ENCODE measurements at regions not wholly inside any gene's neighbourhood (a gene's known extent, or its start where the extent isn't known, plus 50 kb on each side); places are given as distances from the start of the nearest gene placed in this dataset.

DNA sequence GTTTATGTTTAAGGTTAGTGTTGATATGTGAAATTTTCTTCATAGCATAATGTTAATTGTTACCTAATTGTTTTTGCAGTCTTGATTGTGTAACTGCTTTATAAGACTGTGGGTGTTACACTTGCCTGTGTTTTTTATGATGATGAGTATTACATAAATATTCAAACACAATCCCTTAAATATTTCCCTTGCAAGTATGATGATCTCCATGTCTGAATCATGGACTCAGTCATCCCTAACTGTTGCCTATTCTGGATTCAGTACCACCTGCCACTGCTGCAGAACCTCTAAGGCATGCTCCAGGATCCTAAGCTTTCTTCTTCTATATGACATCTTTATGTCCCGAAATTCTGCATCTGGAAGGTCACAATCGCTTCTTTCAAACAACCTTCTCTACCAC lies 246.3 kb upstream of the CLEC14A start:
- no peak for DNase-seq

DNA sequence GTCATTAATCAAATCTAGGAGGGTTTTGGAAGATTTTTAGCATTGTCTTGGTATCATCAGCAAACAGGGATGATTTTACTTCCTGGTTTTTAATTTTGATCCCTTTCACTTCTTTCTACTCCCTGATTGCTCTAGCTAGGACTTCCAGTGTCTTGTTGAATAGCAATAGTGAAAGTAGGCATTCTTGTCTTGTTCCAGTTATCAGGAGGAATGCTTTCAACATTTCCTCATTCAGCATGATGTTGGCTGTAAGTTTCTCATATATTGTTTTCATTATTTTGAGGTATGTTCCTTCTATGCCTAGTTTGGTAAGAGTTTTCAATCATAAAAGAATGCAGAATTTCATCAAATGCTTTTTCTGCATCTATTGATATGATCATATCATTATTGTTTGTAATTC lies 244.2 kb upstream of the CLEC14A start:
- no peak for DNase-seq

DNA sequence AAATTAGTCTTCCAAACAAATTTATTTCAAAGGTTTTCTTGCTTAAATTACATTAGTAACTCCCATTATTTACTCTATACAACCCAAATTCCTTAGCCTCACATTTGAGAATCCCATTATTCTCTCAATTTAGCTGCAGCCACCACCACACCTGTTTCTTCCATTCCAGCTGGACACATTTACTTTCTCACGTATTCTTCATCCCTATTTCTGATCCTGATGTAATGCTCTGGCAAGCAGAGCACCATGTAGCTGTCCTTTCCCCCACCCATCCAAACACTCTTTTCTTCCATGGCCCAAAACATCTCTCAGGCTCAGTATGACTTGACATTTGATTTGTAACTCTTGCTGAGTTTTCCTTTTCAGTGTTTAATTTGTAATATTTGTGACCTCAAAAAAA lies 240.2 kb upstream of the CLEC14A start:
- DNase-seq, result no peak

DNA sequence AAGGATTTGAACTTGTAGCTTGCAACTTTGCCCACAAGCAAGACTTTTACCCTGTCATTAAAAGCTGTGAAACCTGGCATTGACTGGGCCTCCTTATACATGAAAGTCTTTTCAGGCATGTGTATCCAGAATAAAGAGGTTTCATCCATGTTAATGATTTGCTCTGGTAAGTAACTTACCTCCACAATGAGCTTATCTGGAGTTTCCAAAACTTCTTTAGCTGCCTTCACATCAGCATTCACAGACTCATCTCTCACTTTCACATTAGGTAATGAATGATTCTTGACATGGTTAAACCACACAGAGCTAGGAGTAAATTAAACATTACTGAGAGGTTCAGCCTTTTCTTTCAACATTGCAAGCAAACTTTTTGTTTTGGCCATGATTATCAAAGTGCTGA lies 234.4 kb upstream of the CLEC14A start:
- no peak for DNase-seq

DNA sequence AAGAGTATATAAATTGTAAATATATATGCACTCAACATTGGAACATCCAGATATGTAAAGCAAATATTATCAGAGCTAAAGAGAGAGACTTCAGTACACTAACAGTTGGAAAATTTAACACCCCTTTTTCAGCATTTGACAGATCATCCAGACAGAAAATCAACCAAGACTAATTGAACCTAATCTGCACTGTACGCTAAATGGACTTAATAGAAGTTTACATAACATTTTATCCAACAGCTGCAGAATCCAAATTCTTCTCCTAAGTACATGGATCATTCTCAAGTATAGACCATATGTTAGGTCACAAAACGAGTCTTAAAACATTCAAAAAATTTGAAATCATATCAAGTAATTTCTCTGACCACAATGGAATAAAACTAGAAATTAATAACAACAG lies 229.1 kb upstream of the CLEC14A start:
- DNase-seq, result no peak

DNA sequence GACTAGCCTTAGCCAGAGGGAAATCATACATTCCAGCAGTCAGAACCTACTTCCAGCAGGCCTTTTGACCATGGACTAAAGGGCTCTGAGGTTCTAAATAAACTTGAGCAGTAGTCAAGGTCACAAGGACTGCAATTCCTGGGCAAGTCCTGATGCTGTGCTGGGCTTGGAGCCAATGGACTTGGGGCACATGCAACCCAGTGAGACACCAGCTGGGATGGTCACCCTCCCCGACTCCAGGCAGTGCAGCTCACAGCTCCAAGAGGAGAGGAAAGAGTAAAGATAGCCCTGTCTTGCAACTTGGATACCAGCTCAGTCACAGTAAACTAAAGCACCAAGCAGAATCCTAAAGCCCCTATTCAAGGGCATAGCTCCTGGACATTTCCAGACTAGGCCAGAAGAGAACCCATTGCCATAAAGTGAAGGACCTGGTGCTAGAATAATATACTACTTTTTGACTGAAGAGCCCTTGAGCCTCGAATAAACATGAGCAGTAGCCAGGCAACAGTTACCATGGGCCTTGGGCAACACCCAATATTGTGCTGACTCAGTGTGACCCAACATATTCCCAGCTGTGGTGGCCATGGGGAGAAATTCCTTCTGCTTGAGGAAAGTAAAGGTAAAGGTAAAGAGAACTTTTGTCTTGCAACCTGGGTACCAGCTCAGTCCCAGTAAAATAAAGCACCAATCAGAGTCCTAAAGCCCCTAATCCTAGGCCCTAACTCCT lies 226.2 kb upstream of the CLEC14A start:
- DNase-seq, result no peak

DNA sequence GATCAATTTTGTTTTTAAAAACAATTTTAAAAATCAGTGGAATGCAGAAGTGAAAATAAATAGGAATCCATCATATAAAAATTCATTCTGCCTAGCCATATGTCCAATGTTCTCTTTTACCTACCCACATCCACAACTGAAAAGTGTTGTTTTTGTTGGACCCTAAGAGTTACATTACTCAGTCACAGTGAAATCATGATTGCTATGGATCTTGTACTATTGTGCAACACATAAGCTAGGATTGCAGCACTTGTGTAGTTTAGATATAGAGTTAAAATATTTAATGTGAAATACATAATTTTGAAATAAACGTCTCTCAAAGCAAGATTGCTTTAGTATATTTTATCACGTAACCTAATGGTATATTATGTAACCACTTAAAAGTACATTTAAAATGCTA lies 213.3 kb upstream of the CLEC14A start:
- DNase-seq, result no peak

DNA sequence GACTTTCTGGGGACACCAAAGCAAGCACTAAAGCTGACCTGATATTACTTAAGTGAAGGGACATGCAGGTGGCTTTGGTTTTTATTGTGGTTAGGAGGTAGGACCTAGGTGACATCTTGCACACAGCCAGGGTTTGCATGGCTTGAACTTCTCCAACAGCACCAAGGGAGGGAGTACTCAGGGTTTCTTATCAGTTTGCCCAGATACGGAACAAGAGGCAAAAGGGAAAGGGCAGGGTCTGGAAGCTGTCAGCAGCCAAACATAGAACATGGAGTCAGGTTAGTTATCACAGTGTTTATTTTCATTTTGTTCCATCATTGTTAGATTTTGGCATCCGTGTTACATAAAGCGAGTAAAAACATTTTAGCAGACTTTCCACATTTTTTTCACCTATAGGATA lies 186.3 kb upstream of the CLEC14A start:
- DNase-seq, result no peak

DNA sequence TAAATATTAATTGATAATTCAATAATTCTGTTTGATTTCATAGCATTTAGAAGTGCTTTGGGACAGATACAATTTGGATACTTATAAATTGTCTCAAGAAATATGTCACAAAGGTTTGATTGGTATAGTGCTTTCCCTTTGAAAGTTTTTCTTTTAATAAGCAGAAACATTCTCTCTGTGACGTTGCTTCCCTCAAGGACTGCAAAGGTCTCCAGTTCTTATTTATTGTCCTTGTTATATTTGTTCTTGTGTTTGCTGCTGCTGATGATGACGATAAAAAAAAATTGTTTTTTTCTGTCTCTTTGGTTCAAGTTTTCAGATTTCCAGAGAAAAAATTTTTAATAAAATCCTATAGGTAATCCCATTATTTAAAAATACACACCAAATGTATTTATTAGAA lies 176.3 kb upstream of the CLEC14A start:
- DNase-seq, result no peak

DNA sequence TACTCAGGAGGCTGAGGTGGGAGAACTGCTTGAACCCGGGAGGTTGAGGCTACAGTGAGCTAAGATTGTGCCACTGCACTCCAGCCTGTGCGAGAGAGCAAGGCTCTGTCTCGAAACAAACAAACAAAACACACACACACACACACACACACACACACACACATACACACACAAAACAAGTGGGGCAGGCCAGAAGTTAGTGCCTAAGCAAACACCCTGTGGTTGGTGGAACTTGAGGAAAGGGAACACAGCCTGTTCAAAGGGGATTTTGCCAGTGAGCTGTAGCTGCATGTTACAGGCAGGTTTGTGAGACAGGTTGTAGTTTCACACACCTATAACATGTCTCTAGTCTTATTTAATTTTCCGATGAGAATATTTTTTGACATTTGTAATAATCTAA lies 175.3 kb upstream of the CLEC14A start:
- DNase-seq, result no peak

DNA sequence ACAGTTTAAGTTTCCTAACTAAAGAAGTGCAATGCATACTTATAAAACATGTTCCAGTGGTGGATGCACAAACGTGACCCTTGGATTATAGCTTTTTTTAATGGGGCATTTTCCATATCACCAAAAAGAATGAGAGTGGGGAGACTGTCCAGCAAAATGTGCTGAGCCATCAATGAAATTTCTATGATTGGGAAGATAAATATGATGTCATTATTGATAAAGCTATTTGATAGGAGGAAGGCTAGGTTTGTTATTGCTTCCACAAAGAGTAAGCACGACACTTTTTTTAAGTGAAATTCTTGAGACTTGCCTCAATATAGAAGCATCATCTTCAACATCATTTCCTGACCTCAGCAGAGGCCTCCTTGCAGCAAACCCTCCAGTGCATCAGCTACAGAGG lies 174.6 kb upstream of the CLEC14A start:
- DNase-seq, result no peak

DNA sequence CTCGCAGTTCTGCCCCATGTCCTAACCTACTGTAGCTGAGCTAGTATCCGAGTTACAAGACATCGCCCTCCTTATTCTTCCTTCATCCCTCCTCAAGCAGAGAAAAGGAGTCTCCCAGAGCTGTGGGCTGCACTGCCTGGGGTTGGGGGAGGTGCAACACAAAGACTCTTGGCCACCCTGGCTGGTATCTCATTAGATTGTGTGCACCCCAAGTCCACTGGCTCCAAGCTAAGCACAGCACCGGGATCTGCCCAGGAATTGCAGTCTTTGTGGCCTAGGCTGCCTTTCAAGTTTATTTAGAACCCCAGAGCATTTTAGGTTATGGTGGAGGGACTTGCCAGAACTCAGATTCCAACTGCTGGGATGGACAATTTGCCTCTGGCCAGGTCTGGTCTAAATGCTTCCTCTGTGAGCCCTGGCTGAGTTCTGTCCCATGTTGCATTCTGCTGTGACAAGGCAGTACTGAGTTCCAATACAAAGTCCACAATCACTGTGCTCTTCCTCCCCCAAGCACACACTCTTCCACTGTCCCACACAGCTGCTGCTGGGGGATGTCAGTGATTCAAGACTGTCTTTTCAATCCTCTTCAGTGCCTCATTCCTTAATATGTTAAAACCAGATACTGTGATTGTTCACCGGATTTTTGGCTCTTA lies 169.6 kb upstream of the CLEC14A start:
- DNase-seq, result no peak

DNA sequence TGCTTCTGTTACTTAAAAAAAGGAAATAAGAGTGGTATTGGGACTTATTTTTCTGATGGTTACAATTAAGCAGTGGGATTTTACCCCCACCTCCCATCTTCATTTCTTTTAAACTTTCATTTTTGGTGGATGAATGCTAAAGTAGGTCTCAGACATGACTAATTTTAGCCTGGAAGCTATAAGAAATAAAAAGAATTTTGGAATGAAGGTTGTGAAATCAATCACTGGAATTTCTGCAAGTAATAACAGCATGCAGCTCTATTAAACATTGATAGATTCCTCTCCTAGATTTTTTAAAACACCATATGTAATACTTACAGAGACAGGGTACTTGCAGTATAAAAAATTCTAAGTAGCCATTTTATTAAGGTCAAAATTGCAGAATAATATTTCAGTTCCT lies 164.2 kb upstream of the CLEC14A start:
- no peak for DNase-seq

DNA sequence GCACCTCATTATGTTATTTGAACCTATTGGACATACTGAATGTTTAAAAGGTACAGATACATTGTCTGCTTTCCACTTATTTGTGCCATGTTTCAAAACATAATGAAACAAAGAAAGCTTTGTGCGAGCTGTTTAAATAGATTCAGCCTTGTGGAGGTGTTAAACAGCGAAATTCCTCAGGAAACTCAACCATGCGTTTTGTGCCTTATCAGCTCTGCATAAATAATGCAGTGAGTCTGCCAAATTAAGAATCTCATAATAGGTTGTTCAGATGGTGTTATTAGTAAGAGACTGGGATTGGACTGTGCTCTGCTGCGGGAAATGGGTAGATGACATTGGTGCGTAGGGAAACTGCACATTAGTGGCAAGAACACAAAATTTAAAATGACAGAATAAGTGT lies 163.7 kb upstream of the CLEC14A start:
- DNase-seq, result no peak

DNA sequence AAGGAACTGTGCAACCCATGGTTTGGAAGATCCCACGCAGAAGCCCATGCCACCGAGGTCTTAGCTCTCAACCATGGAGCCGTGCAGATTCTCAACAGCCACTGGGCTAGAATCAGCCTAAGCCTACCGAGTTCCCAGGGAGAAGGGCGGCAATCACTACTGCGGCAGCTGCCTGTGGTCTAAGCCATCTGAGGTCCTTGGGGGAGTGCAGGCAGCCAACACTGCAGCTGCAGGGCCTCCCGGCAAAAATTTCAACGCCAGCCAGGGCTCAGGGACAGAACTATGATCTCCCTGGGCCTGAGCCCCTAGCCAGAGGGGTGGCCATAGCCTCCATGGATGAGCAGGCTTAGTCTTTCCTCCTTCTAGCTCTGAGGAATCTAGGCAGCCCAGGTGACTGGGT lies 156.8 kb upstream of the CLEC14A start:
- no peak for DNase-seq

DNA sequence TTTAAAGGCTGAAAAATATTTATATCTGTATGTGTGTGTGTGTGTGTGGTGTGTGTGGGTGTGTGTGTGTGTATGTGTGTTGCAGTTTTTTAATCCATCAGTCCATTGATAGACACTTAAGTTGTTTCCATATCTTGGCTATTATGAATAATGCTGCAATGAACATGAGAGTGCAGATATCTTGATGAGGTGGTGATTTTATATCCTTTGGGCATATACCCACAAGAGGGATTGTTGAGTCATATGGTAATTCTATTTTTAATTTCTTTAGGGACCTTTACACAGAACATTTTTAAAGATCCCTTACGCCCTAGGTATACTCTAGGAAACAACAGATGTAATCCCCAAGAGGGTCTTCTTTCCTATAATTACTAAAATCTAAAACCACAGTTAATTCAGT lies 154.5 kb upstream of the CLEC14A start:
- no peak for DNase-seq

DNA sequence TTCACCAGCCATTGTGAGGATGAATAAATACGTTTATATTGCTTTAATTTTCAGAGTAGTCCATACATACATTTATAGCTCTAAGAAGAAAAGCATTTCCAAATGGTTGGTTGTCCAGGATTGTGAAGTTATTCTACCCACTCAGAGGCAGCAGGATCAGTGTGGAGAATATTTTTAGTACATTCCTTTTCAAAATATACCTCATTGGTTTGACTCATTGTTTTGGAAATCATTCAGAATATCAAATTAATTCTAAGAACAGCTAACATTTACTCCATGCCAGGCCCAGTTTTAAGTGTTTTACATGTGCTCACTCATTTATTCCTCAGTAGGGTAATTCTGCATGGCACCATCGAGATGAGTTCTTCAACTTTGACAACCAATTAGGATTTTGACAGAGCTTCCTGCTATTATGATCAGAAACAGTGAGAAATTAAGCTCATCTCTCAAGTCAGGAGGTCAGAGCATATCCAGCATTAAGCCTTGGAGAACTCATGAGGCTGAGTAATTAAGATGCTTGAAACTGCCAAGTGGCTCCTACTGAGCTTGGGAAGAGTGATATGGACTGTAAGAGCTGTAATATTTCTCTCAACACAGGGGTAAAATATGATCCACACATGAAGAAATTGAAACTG lies 153.3 kb upstream of the CLEC14A start:
- DNase-seq, result no peak

DNA sequence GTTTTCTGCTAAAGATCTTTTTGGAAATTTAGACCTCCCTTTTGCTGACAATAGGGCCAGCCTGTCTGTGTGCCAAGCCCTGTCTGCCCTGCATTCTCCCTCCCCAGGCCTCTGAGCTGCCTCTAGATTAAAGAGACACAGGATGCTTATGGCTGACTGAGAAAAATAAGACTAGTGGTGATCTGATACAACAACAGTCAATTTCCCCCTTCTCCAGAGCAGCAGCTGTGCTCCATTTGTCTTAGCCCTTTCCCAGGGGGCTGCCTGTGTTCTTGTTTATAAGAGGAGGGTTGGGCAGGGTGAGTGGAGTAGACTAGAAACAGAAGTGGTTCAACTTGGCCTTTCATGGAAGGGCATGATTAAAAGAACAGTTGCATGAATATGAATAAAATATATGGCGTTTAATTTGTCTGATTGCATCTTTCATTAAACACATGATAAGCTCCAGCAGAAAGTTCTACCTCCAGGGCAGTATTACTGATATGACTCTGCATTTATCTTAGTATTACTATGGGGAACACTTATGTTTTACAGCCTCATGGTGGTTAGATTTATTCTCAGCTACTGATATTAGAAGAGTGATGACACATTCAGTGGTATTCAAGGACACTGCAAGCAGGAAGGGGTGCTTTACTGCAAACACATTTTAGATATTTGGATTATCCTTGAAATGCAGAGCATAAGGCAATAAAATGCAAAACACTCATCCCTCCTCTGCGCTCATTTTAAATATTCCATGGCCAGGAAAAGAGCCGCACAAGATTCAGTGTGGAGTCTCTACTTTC lies 150.2 kb upstream of the CLEC14A start:
- no peak for DNase-seq

DNA sequence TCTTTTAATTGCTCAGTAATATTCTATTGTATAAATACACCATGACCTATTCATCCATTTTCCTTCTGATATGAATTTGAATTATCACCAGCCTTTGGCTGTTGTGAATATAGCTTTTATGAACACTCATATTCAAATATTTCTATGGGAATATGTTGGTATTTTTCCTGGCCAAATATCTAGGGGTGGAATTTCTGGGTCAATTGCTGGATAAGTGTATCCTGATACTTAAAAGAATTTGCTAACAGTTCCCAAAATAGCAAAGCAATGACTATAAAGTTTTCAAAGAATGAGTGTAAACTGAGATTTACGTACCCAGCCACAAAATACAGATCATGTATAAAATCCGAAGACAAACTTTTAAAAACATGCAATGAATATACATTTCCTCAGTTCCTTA lies 148.7 kb upstream of the CLEC14A start:
- no peak for DNase-seq

DNA sequence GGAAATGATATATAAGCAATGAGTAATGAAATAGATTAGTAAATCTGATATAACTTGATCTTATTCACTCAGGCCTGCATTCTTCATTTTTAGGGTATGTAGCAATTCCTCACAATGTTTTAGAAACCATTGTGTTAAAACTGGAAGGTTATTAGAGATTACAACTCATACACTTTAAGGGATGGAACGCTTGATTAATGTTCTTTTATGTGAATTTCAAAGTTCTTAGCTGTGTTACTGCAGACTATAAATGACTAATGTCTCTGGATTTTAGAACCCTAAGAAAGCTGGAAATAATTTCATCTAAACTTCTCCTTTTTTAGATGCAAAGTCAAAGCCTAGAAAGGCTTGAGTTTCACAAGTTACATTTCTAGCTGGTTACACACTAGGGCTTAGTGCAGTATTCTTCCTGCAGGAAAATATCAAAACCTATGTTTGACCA lies 148.2 kb upstream of the CLEC14A start:
- no peak for DNase-seq

DNA sequence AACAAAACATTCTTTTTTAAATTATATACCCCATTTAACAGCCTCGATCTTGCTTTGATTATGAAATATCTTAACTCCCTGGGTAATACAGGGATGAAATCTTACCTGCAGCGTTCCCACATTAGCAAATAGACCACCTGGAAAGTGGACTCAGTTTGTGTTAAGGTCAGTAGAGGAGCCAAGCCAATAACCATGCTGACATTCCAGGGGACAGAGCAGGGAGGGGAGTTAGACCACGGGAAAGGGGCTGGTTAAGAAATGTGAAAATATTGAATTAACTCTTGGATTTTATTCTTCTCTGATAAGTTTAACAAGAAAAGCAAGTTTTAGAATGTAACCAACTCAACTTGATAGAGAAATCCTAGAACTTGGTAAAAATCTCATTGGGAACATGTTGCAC lies 144.9 kb upstream of the CLEC14A start:
- no peak for DNase-seq

DNA sequence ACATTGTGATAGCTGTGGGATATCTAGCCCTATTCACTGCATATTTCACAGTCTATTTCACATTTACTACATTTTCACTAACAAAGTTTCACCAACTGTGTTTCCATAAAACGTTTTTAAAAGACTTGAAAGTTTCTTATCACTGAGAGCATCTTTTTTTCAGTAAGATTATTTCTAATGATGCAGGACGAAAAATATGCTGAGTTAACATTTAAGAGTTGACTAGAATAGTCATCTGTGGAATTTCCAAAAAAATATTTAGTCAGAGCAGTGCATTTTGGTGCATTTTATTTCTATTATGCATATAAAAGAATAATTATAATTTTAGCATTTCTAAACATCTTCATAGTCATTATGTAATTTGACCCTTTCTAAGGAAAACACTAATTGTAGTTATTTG lies 143.8 kb upstream of the CLEC14A start:
- no peak for DNase-seq

DNA sequence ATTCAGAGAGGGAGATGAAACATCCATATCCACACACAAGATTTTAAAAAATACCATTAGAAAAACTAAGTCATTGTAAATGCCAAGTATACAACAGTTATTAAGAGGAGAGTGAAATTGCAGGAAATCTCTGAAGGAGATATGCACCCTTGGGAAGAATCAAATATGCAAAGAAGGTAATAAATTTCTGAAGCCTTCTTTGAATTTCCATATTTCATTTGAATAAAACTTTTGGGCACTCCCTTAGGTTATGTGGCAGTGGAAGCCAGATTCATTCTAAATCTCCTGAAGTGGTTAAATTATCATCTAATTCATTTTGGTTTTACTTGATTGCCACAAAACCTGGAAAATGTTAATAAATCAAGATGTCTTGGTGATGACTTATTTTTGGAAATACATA lies 138.9 kb upstream of the CLEC14A start:
- no peak for DNase-seq

DNA sequence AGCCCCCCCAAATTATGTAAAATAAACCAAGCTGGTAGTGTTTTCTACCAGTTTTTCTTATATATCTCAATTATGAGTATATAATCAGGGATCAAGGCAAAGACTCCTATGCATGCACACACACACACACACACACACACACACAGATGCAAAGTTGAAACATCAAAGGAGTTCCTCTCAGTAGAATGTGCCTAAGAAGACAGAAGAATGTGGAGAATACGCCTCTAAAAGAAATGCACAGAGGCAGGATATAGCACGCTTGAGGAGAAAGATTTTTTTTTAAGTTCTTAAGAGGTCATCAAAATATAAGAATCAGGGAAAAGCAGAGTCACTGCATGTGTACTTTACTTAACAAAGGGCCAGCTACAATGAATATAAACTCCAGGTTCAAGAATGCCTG lies 138.2 kb upstream of the CLEC14A start:
- no peak for DNase-seq
